ENCODE measurements at regions not wholly inside any gene's neighbourhood (a gene's known extent, or its start where the extent isn't known, plus 50 kb on each side); places are given as distances from the start of the nearest gene placed in this dataset.

- TF ChIP-seq REST (IDR thresholded peaks at IDR 0.05; ENCODE audit: low read depth, low read length) (no peak), KAT2A (conservative IDR thresholded peaks at IDR 0.05; ENCODE audit: control insufficient read depth, low read depth, low read length) (no peak), SREBF2 (IDR thresholded peaks at IDR 0.05; ENCODE audit: low read length) (no peak), POLR2AphosphoS5 (IDR thresholded peaks at IDR 0.05; ENCODE audit: low read length) (no peak), RELA (IDR thresholded peaks at IDR 0.05; ENCODE audit: borderline replicate concordance, partially characterized antibody) (no peak), NR2C2 (IDR thresholded peaks at IDR 0.05; ENCODE audit: borderline replicate concordance, control insufficient read depth, insufficient read length, low read depth) (no peak), POLR2A (IDR thresholded peaks at IDR 0.05; ENCODE audit: low read depth, low read length) (no peak), CREB1 (IDR thresholded peaks at IDR 0.05; ENCODE audit: low read depth) (no peak), EZH2 (IDR thresholded peaks at IDR 0.05; ENCODE audit: borderline replicate concordance, control insufficient read depth, low read depth, low read length) (no peak), NR2F1 (conservative IDR thresholded peaks at IDR 0.05) (no peak), SRF (IDR thresholded peaks at IDR 0.05; ENCODE audit: low read depth in 2 of 2, low read length in 2 of 2) (no peak)
- TF ChIP-seq, protein P1, sequence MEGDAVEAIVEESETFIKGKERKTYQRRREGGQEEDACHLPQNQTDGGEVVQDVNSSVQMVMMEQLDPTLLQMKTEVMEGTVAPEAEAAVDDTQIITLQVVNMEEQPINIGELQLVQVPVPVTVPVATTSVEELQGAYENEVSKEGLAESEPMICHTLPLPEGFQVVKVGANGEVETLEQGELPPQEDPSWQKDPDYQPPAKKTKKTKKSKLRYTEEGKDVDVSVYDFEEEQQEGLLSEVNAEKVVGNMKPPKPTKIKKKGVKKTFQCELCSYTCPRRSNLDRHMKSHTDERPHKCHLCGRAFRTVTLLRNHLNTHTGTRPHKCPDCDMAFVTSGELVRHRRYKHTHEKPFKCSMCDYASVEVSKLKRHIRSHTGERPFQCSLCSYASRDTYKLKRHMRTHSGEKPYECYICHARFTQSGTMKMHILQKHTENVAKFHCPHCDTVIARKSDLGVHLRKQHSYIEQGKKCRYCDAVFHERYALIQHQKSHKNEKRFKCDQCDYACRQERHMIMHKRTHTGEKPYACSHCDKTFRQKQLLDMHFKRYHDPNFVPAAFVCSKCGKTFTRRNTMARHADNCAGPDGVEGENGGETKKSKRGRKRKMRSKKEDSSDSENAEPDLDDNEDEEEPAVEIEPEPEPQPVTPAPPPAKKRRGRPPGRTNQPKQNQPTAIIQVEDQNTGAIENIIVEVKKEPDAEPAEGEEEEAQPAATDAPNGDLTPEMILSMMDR (IDR thresholded peaks at IDR 0.05 in 2 of 3, conservative IDR thresholded peaks at IDR 0.05 in 1 of 3; ENCODE audit: control insufficient read depth in 2 of 3, extremely low read depth in 1 of 3, insufficient read depth in 1 of 3, low read depth in 3 of 3, low read length in 3 of 3): no peak
These were observed 131.4 kb downstream of the KCNS3 start for GRCh38 chr2:18009891-18010290.
